NCI-H510A (cell line): ENCODE measurements at regions not wholly inside any gene's neighbourhood (a gene's known extent, or its start where the extent isn't known, plus 50 kb on each side); places are given as distances from the start of the nearest gene placed in this dataset.
A peak's percentile ranks its signal among the peaks of the same experiment; 100 is the strongest.

Experiments used
- DNase-seq: peaks from one replicate; lab custom pipeline; 2025; lab: John Stamatoyannopoulos, UW

GRCh38 chr2:150006591-150006990 is 419.0 kb upstream of the MMADHC start:
- no peak for DNase-seq

DNA sequence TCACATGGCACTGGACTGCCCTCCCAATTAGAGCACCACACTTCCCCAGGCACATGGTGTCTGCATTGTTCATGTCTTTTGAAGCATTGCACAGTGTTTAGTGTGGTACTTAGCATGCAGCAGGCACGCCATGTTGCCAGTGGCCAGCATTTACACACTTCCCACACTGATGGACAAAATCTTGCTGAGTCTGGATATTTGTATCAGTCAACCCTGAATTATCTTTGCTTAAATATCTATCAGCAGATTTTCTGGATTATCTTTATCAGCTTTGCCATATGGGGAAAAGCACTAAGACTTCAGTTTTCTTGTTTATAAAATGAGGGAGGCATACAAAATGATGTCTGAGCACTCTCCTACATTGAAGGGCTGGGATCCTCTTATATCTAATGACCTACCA is 416.0 kb upstream of the MMADHC start:
- no peak for DNase-seq

- no peak for DNase-seq
Measured at GRCh38 chr2:150001788-150002187, 414.2 kb upstream of the MMADHC start.

GRCh38 chr2:149996901-149997300 is 409.3 kb upstream of the MMADHC start:
- no peak for DNase-seq

GRCh38 chr2:149994057-149994728 is 406.6 kb upstream of the MMADHC start:
- DNase-seq, result peak; percentile 61

DNA sequence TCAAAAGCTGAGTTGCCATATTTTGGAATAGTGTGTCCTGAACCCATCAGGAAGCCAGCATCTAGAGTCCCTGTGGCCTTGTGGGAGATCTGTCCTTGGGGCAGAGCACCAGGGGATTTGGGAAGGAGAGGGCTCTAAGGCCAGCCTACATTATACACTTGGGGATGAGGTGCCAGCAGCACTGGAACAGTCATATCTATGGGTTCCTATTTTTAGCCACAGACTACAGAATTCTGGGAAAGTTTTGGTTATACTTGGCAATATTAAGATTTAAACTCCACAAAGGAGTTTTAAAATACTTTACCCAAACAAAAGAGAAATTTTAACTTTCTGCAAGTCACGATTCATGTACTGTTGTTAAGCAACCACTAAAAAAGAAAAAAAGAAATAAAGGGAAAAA is 405.7 kb upstream of the MMADHC start:
- no peak for DNase-seq

GRCh38 chr2:149991576-149991975 is 404.0 kb upstream of the MMADHC start:
- DNase-seq, result no peak

DNA sequence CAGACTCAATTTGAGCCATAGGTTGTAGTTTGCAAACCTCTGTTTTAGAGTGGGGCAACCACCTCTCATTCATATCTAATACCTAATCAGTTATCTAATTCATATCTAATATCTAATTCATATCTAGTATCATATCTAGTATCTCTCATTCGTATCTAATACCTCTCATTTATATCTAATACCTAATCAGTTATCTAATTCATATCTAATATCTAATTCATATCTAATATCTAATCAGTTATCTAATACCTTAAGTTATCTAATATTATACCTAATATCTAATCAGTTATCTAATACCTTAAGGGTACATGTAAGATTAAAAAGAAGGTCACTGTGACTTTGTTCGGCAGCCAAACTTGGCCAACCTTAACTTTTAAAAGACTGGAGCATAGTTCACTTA is 403.4 kb upstream of the MMADHC start:
- DNase-seq, result no peak

DNA sequence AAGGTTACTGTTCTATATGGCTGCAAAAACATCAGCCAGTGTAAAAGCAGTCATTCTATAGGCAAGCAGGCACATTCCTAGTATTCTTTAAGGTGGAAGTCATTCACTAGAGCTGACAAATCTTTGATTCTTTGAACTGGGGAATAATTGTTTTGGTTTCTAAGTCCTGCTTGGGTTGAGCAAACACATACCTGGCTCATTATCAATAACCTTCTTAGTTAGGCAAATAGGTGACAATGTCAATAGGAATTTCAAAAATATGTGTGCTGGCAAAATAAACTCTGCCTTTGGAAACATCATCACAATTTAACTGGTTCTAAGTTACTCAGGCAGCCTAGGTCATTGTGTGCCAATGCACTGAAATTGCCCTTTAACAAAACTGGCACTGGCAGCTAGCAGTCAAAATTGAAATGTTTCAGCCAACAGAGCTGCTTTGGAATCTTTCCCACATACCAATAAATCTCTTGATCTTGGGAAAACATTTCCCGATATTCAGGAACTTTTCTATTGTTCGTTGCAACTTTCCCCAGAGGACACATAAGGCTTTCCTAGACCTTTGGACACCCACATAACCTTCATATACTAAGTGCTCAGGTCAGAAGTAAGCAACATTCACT is 402.0 kb upstream of the MMADHC start:
- DNase-seq, result no peak

- DNase-seq, result no peak
Measured at GRCh38 chr2:149988361-149988760, 400.8 kb upstream of the MMADHC start.

- DNase-seq, result no peak
Measured at GRCh38 chr2:149986861-149987260, 399.3 kb upstream of the MMADHC start.

GRCh38 chr2:149984311-149984710 is 396.7 kb upstream of the MMADHC start:
- no peak for DNase-seq

- DNase-seq, result no peak
Measured at GRCh38 chr2:149972066-149972465, 384.5 kb upstream of the MMADHC start.

GRCh38 chr2:149954981-149955600 is 367.5 kb upstream of the MMADHC start:
- DNase-seq, result no peak

GRCh38 chr2:149953627-149954026 is 366.1 kb upstream of the MMADHC start:
- DNase-seq, result no peak

DNA sequence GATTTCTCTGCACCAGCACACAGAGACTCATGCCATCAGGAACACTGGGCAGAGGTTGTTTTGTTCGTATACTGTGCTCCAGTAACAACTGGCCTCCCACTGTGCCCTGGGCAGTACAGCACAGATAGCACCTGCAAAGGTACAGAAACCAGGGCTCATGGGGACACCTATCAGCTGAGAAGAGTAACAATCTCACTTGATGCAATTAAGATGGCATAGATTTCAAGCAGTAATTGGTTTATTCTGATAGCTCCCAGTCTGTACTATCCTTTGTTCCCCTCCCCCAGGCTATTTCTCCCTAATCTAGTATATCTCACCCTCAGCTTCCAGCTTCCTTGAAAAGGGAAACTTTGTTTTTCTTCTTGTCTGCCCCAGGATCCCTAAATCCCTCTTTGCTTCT is 343.9 kb upstream of the MMADHC start:
- no peak for DNase-seq

DNA sequence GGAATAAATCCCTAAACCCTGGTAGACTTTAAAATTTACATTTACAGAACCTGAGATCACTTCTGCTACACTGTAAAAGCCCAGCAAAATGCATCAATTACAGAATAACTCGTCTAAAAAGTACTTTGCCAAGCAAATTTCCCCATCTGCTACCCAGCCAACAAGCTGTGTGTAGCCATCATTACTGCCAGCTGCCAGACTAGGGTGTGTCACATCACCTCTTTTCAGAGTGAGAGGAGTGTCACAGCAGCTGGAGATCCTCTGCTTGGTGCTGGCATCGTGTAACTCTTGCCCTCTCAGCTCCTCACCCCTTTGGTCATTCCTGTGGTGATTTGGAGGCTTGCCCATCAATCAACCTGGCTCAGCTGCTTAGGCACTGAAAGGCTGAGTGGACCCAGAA is 340.4 kb upstream of the MMADHC start:
- no peak for DNase-seq

GRCh38 chr2:149926149-149926548 is 338.6 kb upstream of the MMADHC start:
- DNase-seq, result no peak

DNA sequence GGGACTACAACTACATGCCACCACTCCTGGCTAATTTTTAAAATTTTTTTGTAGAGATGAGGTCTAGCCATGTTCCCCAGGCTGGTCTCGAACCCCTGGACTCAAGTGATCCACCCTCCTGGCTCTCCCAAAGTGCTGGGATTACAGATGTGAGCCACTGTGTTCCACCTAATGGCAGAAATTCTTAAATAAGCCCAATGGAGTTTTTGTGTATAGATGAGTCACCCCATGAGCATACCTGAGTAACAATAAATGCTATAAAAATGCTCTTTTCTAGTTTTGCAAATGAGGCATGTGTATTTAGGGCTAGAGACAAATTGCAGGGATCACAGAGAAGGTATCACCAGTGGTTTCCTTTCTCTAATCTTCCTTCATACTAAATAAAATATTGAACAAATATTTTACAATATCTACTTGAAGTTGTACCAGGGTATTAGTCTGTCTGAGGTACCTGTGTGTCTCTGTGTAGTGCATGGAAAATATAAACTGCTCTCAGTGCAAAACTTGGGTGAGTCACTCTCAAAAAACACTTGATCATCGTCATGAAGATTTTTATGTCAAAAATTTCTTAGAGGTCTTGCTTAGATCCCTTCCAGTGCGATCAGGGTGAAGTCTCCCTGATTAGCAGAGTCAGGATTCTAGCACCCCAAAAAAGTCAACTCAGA is 337.1 kb upstream of the MMADHC start:
- no peak for DNase-seq

- DNase-seq, result no peak
Measured at GRCh38 chr2:149924028-149924427, 336.5 kb upstream of the MMADHC start.

DNA sequence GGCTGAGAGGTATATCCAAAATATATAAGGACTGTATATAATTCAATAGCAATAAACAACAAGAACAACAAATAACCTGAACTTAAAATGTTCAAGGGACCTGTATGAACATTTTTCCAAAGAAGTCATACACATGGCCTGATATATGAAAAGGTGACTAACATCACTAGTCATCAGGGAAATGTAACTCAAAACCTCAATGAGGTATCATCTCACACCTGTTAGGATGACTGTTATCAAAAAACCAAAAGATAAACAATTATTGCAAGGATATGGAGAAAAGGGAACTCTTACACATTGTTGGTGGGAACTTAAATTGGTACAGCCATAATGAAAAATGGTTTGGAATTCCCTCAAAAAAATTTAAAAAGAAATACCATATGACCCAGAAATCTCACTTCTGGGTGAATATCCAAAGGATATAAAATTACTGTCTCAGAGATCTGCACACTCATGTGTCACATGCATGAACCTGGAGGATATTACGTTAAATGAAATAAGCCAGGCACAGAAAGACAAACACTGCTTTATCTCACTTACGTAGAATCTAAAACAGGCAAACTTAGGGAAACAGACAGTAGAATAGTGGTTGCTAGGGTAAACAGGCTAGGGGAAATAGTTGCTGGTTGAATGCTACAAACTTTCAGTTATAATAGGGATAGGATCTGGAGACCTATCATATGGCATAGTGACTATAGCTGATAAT is 334.5 kb upstream of the MMADHC start:
- no peak for DNase-seq

- DNase-seq, result no peak
Measured at GRCh38 chr2:149920389-149920788, 332.8 kb upstream of the MMADHC start.
